SJCRH30 (cell line): ENCODE measurements at regions not wholly inside any gene's neighbourhood (a gene's known extent, or its start where the extent isn't known, plus 50 kb on each side); places are given as distances from the start of the nearest gene placed in this dataset.

ENCODE experiments used
- DNase-seq, 2 experiments: peaks; one replicate each; pipeline ENCODE4 v3.0.0-alpha.2; 2015 to 2020
- H3K27ac ChIP-seq: fragments of 250-450 bp; sonication (Bioruptor Pico); 2 replicates; pipeline ENCODE4 v1.5.1; 2020; ENCODE audit warnings: mild to moderate bottlenecking, moderate library complexity
- H3K27me3 ChIP-seq: fragments of 250-450 bp; sonication (Bioruptor Pico); 2 replicates; pipeline ENCODE4 v1.5.1; 2020; ENCODE audit warnings: mild to moderate bottlenecking, moderate library complexity
- H3K36me3 ChIP-seq: fragments of 250-450 bp; sonication (Bioruptor Pico); 2 replicates; pipeline ENCODE4 v1.5.1; 2020; ENCODE audit warnings: mild to moderate bottlenecking, moderate library complexity
- H3K4me1 ChIP-seq: fragments of 250-450 bp; sonication (Bioruptor Pico); 2 replicates; pipeline ENCODE4 v1.5.1; 2020; ENCODE audit warnings: mild to moderate bottlenecking, moderate library complexity
- H3K4me3 ChIP-seq: fragments of 250-450 bp; sonication (Bioruptor Pico); 2 replicates; pipeline ENCODE4 v1.5.1; 2020; ENCODE audit warnings: mild to moderate bottlenecking, moderate library complexity
- H3K9me3 ChIP-seq: fragments of 250-450 bp; sonication (Bioruptor Pico); replicated peaks from 2 replicates; pipeline ENCODE4 v1.5.1; 2020; ENCODE audit warnings: mild to moderate bottlenecking, moderate library complexity

- Histone ChIP-seq H3K9me3 (no peaks in the 10 kb centered on the region), H3K27me3 (no peaks in the 10 kb centered on the region), H3K27ac (peak overlapping the region; percentile 10; the same call in 1 of the 2 replicates), H3K4me3 (no peak overlapping the region), H3K4me1 (peaks cover 32% of the 10 kb centered on the region), H3K36me3 (no peaks in the 10 kb centered on the region)
- peak; percentile 63 to 81 for DNase-seq
Observed at GRCh38 chr5:92922231-92922967, 658.6 kb downstream of the NR2F1-AS1 start.

- DNase-seq = no peak
- H3K4me3 ChIP-seq = no peak overlapping the region
- no peak overlapping the region for H3K27ac ChIP-seq
- H3K36me3 ChIP-seq = no peaks in the 10 kb centered on the region
- no peaks in the 10 kb centered on the region for H3K9me3 ChIP-seq
- no peaks in the 10 kb centered on the region for H3K27me3 ChIP-seq
- peaks cover 6% of the 10 kb centered on the region for H3K4me1 ChIP-seq
Observed at GRCh38 chr5:92917044-92917443, 664.0 kb downstream of the NR2F1-AS1 start.

GRCh38 chr5:92916036-92916435 is 665.0 kb downstream of the NR2F1-AS1 start:
- H3K27ac ChIP-seq = no peak overlapping the region
- H3K9me3 ChIP-seq = no peaks in the 10 kb centered on the region
- no peaks in the 10 kb centered on the region for H3K36me3 ChIP-seq
- H3K4me1 ChIP-seq = peaks cover 6% of the 10 kb centered on the region
- no peak for DNase-seq
- no peaks in the 10 kb centered on the region for H3K27me3 ChIP-seq
- no peak overlapping the region for H3K4me3 ChIP-seq

GRCh38 chr5:92912283-92912682 is 668.7 kb downstream of the NR2F1-AS1 start:
- no peaks in the 10 kb centered on the region for H3K27me3 ChIP-seq
- H3K9me3 ChIP-seq = no peaks in the 10 kb centered on the region
- H3K4me3 ChIP-seq = no peak overlapping the region
- H3K36me3 ChIP-seq = no peaks in the 10 kb centered on the region
- DNase-seq = peak in 1 of 2 experiments; percentile 37
- H3K27ac ChIP-seq = no peak overlapping the region
- H3K4me1 ChIP-seq = peaks cover 15% of the 10 kb centered on the region

- Histone ChIP-seq H3K9me3 (no peaks in the 10 kb centered on the region), H3K27me3 (no peaks in the 10 kb centered on the region), H3K36me3 (no peaks in the 10 kb centered on the region), H3K4me3 (no peak overlapping the region), H3K4me1 (peaks cover 15% of the 10 kb centered on the region), H3K27ac (no peak overlapping the region)
- DNase-seq = no peak
Observed at GRCh38 chr5:92911851-92912250, 669.2 kb downstream of the NR2F1-AS1 start.

GRCh38 chr5:92911293-92911692 is 669.7 kb downstream of the NR2F1-AS1 start:
- Histone ChIP-seq H3K4me1 (peaks cover 15% of the 10 kb centered on the region), H3K36me3 (no peaks in the 10 kb centered on the region), H3K27ac (no peak overlapping the region), H3K27me3 (no peaks in the 10 kb centered on the region), H3K4me3 (no peak overlapping the region), H3K9me3 (no peaks in the 10 kb centered on the region)
- no peak for DNase-seq

- no peaks in the 10 kb centered on the region for H3K27me3 ChIP-seq
- H3K36me3 ChIP-seq = no peaks in the 10 kb centered on the region
- no peaks in the 10 kb centered on the region for H3K9me3 ChIP-seq
- DNase-seq = peak; percentile 43 to 61
- H3K4me1 ChIP-seq = peaks cover 15% of the 10 kb centered on the region
- no peak overlapping the region for H3K27ac ChIP-seq
- H3K4me3 ChIP-seq = no peak overlapping the region
Observed at GRCh38 chr5:92909602-92909962, 671.4 kb downstream of the NR2F1-AS1 start.

GRCh38 chr5:92908952-92909601 is 671.9 kb downstream of the NR2F1-AS1 start:
- H3K27ac ChIP-seq = no peak overlapping the region
- peaks cover 15% of the 10 kb centered on the region for H3K4me1 ChIP-seq
- no peaks in the 10 kb centered on the region for H3K9me3 ChIP-seq
- DNase-seq = no peak
- H3K36me3 ChIP-seq = no peaks in the 10 kb centered on the region
- no peak overlapping the region for H3K4me3 ChIP-seq
- no peaks in the 10 kb centered on the region for H3K27me3 ChIP-seq

GRCh38 chr5:92907938-92908606 is 672.9 kb downstream of the NR2F1-AS1 start:
- H3K27me3 ChIP-seq = no peaks in the 10 kb centered on the region
- H3K4me3 ChIP-seq = no peak overlapping the region
- peak in 1 of 2 experiments; percentile 34 for DNase-seq
- H3K9me3 ChIP-seq = no peaks in the 10 kb centered on the region
- H3K36me3 ChIP-seq = no peaks in the 10 kb centered on the region
- H3K4me1 ChIP-seq = peaks cover 15% of the 10 kb centered on the region
- H3K27ac ChIP-seq = no peak overlapping the region

- H3K4me3 ChIP-seq = no peak overlapping the region
- H3K4me1 ChIP-seq = peaks cover 9% of the 10 kb centered on the region
- H3K27me3 ChIP-seq = no peaks in the 10 kb centered on the region
- no peaks in the 10 kb centered on the region for H3K36me3 ChIP-seq
- no peak overlapping the region for H3K27ac ChIP-seq
- DNase-seq = no peak
- no peaks in the 10 kb centered on the region for H3K9me3 ChIP-seq
Observed at GRCh38 chr5:92906798-92907376, 674.1 kb downstream of the NR2F1-AS1 start.

- H3K4me1 ChIP-seq = peaks cover 9% of the 10 kb centered on the region
- no peak for DNase-seq
- H3K27me3 ChIP-seq = no peaks in the 10 kb centered on the region
- no peaks in the 10 kb centered on the region for H3K9me3 ChIP-seq
- no peak overlapping the region for H3K4me3 ChIP-seq
- H3K27ac ChIP-seq = no peak overlapping the region
- no peaks in the 10 kb centered on the region for H3K36me3 ChIP-seq
Observed at GRCh38 chr5:92904021-92904420, 677.0 kb downstream of the NR2F1-AS1 start.

GRCh38 chr5:92899611-92900010 is 681.4 kb downstream of the NR2F1-AS1 start:
- Histone ChIP-seq H3K4me3 (no peak overlapping the region), H3K36me3 (no peaks in the 10 kb centered on the region), H3K27me3 (no peaks in the 10 kb centered on the region), H3K9me3 (no peaks in the 10 kb centered on the region), H3K4me1 (no peaks in the 10 kb centered on the region), H3K27ac (no peak overlapping the region)
- DNase-seq = no peak

- Histone ChIP-seq H3K4me1 (no peaks in the 10 kb centered on the region), H3K27ac (no peak overlapping the region), H3K27me3 (no peaks in the 10 kb centered on the region), H3K9me3 (no peaks in the 10 kb centered on the region), H3K36me3 (no peaks in the 10 kb centered on the region), H3K4me3 (no peak overlapping the region)
- no peak for DNase-seq
Observed at GRCh38 chr5:92896722-92897121, 684.3 kb downstream of the NR2F1-AS1 start.

- H3K27me3 ChIP-seq = no peaks in the 10 kb centered on the region
- no peaks in the 10 kb centered on the region for H3K36me3 ChIP-seq
- no peak overlapping the region for H3K4me3 ChIP-seq
- DNase-seq = no peak
- H3K9me3 ChIP-seq = no peaks in the 10 kb centered on the region
- H3K27ac ChIP-seq = no peak overlapping the region
- H3K4me1 ChIP-seq = no peaks in the 10 kb centered on the region
Observed at GRCh38 chr5:92890841-92891244, 690.2 kb downstream of the NR2F1-AS1 start.

GRCh38 chr5:92889140-92889539 is 691.9 kb downstream of the NR2F1-AS1 start:
- no peak for DNase-seq
- Histone ChIP-seq H3K27ac (no peak overlapping the region), H3K4me3 (no peak overlapping the region), H3K4me1 (peaks cover 9% of the 10 kb centered on the region), H3K9me3 (no peaks in the 10 kb centered on the region), H3K27me3 (no peaks in the 10 kb centered on the region), H3K36me3 (no peaks in the 10 kb centered on the region)
